Activated CD4-positive, CD25-positive, alpha-beta regulatory T cell (primary cell): ENCODE measurements at regions not wholly inside any gene's neighbourhood (a gene's known extent, or its start where the extent isn't known, plus 50 kb on each side); places are given as distances from the start of the nearest gene placed in this dataset.

Source experiments
- DNase-seq, 4 experiments: peaks; one replicate each; lab custom pipeline; 2025; lab: John Stamatoyannopoulos, UW

DNA sequence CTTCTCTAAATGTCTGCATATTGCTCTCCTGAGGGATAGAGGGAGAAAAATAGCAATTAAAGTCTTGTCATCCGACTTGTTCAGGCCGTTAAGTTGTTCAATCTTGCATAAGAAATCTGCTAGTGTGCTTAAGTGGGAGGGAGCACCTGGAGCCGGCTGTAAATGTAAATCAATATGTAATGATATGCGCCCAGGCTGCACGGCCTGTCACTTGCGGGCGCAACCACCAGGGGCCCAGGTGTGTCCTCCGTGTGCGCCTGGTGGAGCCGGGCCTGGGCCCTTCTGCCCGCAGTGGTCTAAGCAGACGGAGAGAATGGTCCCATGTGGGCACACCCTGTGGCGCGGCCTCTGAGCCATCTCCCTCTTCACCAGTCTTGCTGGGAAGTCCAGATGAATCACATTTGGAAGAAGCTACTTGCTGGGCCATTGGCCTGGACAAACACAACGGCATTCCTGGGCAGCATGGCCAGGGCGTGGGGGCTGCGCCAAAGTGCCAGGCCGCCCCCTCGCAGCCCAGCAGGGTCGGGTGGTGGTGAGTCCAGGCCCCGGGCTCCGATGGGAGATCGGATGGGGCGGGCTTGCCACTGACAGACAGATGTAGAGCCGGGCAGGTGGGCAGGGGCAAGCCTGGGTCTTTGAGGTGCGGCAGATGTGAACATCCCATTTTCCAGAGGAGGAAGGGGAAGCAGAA, 193.3 kb upstream of the C14orf180 start:
- DNase-seq: no peak

DNA sequence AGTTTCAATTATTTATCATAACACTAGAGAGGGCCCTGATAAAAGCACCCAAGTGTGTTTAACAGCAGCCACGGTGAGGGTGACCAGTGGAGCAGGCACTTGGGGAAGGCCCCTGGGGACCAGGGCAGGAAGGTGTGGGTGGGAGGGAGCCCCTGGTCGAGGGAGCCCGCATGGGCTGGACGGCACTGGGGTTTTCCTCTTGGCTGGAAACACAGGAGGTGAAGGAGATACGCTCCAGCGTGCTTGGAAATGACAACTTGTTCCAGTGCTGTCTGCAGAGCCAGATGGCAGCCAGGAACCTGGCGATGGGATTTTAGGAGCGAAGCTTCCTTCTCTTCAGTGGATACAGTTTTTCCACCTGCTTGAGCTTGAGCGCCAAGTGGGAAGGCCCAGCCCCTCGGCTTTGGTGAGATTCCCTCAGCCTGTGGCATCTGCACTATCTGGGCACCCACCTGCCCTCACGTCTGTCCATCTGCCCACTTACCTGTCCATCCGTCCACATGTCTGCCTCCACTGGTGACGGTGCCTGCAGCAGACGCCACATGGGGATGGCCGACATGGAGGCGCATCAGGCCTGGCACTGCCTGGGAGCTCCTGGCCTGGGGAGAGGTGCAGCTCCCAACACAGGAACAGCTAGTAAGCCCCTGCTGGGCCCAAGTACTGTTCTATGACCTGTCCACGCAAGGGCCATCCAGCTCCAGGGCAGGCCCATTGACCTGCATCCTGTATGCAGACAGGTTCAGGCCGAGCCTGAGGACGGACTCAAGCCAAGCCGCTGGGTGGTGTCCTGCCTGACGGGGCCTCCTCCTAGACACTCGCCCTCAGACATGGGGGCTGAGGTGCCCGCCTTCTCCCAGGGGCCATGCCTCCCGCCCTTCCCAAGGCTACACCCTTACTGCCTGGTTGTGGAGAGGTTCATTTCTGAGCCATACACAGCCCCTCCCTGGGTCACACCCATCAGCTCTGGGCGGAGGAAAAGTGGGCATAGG, 192.2 kb upstream of the C14orf180 start:
- no peak for DNase-seq

DNA sequence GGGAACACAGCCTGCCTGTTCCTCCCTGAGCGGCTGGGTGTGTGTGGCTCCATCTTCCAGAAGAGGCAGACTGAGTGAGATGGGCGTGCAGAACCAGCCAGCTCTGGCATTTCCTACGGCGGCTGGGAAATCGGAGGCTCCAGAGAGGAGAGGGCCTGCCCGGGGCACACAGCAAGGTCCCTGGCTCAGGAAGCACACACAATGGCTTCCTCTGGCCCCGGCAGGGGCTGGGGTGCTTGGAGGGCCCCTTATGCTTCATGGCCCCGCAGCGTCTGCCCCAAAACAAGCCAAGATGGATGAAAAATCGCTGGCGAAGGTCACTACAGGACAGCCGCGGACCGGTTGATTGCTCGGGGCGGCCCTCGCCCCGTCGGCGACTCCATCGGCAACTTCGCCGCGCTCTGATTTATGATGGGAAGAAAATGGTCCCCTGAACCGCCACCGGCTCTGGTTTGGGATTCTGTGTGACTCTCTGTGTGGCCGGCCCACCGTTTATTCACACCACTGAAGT, 191.5 kb upstream of the C14orf180 start:
- no peak for DNase-seq

DNA sequence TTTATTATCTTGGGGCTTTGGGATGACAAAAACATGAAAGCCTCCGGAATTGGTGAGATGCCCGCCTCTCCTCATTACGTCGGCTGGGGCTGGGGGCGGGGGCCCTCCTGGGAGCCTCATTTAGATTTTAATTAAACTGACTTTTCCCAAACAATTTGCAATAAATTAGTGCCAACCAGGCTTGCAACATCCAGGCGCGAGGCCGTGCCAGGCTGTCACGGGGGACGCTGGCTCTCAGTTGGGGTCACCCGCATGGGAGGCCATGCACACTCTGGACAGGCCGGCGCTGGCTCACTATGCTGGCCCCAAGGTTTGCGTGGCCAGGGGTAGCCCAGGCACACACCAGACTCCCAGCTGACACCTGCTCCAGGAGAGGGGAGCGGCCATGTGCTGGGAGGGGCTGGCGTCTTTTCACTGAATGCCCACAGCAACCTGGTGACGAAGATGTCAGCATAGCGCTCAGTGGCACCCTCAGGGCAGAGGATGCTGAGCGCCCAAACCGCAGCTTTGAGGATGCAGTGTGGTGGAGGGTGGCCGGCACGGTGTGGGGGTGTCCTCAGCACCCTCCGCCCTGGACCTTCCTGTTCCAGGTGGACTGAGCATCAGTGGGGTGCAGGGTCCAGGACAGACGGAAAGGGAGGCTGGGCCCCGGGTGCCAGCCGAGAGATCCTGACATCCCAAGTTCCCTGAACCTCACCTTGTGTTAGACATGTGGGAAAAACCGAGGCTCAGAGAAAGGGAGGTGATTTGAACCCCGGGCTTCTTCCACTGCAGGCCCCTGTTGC, 190.8 kb upstream of the C14orf180 start:
- DNase-seq: no peak

DNA sequence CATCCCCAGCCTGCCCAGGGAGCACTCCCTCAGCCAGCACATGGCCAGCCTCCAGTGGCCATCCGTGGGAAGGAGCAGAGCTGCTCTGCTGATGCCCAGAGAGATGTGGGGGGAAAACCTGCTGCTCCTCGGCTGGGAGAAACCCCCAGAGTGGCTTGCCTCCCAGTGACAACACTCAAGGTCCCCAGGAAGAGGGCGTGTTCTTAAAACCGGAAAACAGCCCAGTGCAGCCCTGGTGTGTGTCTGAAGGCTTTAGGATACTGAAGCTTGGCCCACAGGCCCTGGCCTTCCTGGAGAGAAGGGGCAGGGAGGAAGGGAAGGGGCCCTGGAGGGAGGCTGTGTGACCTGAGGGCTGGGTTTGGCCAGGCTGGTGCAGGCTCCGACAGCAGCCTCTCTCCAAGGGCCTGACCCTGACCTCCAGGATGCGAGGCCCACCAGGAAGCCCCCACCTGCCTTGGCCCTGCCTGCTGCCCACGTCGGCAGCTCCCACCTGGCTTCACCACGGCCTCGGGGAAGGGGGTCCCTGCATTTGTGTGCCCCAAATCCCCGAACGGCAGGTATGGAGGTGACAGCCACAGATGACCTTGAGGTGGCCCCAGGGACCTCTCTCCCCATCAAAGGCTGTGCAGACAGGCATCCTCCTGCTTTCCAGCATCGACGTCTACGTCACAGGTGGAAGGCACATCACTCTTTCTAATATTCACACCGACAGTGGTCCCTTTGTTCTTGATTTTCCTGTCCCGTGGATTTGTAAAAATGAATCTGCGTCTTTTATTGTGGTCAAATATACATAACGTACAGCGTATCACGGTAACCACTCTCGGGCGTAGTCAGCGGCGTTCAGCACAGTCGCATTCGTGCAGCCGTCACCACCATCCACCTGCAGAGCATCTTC, 190.0 kb upstream of the C14orf180 start:
- DNase-seq: no peak

DNA sequence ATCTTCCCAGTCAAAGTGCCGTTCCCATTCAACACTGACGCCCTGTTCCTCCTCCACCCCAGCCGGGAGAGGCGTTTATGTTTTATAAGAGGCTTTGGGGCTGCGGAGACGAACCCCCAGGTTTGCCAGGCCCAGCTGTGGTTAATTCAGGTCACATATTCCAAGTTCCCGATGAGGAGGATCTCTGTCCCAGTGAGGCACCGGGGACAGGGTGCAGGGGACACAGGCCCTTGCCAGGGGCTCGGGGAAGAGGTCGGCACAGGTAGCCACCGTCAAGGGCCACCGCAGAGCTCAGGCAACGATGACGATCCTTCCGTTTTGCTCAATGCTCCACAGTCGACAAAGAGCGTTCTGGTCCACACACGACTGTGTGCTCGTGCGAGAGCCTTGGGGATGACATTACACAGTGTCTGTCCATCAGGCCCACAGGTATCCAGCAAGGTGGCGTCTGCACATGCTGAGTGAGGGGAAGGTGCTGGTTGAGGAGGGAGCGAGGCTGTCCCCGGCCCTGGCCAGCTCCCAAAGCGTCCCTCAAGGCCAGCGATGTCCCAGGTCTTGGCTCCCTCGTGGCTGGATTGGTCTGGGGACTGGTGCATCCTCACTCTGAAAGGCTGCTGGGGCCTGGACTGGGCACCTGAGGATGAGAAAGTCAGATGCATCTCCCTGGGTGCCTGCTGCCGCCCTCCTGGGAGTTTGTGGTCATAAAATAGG, 189.2 kb upstream of the C14orf180 start:
- no peak for DNase-seq

DNA sequence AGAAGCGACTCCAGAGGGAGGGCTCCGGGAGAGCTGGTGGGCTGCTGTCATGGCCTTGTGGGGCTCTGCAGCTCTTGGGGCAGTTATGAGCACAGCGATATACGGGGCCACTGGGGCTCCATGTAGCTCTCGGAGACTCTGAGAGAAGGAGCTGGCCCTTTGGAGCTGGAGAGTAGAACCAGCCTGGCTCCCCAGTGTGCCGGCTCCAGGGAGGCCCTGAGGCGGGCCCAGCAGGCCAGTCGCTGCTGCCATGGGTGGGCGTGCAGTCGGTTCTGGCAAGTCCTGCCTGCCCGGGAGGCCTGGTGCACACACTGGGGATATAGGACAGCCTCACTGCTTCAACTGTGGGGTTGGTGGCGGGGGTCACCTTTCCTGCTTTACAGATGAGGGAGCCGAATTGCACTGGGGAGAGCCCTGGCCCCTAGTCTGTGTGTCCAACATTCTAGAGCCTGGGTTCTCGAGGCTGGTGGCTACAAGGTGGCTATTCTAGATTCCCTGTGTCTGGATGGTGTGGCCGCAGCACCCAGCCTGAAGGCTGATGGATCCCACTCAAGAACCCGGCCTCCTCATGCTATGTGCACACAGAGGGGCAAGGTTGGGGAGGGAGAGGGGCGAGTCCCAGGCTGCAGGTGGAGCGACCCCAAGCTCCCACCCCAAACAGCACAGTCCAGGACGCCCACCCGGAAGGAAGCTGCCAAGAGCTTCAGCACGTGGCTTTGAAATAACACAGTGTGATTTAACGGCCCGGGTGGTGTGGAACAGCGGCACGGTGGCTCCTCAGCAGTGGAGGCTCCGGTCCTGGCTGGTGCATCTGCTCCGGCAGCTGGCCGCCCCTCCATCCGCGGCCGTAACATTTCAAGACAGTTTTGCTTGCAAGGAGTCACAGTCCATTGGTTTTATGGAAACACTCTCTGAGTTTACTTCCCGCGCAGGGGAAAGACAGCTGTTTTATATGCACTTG, 188.3 kb upstream of the C14orf180 start:
- DNase-seq: no peak

DNA sequence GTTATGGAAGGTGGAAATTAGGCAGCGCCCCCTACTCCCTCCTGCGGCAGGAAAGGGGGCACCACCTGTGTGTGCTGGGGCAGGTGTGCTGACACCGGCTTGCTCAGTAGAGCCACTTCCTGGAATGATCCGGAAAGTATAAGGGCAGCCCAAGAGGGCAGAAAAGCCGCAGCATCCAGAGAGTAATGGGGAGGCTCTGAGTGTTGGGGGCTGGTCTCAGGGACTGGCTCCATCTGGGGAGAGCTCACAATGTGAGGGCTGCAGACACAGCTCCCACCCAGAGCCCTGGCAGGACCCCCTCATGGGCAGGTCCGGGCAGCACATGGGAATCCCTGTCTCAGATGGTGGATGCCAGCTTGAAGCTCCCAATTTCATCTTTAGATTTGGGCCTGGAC, 187.6 kb upstream of the C14orf180 start:
- DNase-seq: peak in 1 of 4 experiments; percentile 17

DNA sequence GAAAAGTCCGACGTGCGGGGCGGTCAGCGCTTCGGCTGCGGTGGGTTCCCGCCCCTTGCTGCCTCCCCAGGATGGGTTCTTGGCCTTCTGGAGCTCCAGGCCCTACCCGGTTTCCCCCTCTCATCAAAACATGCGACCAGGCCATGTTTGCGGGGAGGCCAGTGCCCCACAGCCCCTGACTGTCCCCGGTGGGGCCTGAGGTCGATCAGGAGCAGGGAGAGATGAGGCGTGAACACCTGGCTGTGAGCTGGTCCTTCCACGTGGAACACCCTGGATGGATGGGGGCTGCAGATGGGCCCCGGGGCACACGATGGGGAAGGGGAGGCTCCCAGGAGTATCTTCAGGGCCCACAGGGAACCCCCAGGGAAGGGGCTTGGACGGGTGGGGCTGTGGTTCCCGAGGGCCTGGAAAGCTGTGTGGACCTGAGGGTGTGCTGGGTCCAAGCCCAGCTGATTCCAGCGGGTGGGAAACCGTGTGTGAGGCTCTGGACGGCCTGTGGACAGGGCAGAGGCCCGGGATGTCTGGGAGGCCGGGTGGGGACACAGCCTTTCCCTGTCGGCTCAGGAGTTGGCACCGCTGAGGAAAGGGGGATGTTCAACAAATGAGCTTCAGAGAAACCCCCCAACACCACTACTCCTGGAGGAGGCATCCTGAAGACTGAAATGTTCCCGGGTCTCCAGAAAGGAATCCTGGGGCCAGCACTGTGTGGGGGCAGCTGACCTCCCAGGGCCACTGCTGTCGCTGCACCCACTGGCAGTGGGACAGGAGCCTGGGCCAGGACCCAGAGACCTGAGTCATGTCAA, 187.0 kb upstream of the C14orf180 start:
- no peak for DNase-seq

DNA sequence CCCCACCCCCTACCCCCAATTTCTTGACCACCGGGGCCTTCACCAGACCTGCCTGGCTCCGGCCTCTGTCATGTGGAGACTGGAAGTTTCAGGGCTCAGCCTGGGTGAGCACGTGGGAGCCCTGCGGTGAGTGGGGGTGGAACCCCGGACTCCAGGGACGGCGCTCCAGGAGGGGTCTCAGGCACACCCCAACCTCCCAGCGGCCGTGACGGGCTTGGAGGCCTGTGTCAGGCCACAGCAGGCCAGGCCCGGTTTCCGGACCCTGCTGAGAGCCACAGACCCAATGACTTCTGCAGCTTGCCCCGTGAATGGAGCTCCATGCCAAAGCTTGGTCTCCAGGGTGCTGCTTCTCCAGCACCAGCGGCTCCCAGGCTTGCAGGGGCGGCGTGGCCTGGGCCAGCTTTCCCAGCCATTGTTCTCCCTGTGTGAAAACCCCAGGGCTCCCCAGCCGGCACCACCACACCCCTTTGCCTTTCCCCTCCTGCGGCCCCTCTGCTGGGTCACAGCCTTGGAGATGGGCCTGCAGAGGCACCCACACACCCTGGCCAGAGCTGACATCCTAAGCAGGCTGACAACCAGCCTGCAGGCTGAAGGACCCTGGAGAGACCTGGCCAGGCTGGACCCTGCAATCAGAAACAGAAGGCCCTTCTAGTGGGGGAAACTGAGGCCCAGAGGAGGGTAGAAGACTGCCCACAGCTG, 186.2 kb upstream of the C14orf180 start:
- no peak for DNase-seq

DNA sequence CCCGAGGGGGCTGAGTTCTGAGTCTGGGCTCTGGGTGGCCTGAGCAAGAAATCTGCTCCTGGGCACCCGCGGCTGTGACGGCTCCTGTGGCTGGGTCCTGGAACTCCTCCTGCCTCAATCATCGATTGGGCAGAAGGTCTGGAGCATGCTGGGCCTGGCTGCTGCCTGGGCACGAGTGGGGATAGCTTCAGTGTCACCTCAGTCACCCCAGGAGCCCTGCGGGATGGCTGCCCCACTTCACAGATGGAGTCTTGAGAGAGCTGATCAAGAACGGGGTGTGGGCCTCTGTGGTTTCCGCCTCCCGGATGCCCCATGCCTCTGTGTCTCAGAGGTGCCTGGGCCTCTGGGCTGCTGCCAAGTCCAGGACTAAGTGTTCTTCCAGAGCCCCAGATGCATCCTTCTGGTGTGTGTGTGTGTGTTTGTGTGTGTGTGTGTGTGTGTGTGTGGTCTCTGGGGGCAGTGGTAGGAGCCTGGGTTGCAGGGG, 185.6 kb upstream of the C14orf180 start:
- peak in 2 of 4 experiments; percentile 54 to 72 for DNase-seq

DNA sequence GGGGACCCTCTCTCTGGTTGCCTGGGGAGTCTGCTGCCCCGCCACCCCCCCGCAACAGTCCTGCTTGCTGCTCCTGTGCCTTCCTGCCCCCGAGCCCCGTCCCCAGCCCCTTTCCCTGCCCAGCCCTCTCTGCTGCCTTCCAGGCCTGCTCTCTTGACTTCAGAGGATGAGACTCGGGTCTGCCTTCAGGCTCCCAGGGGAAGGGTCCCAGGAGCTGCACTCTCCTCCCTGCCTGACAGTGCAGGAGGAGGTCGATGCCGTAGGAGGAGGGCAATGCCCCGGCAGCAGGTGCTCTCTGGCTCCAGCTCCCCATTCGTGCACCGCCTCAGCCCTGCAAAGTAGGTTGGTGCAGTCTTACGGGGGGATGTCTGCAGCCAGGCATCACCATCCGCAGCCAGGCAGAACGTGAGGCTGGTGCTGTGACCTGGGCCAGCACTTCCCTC, 185.1 kb upstream of the C14orf180 start:
- DNase-seq: no peak

DNA sequence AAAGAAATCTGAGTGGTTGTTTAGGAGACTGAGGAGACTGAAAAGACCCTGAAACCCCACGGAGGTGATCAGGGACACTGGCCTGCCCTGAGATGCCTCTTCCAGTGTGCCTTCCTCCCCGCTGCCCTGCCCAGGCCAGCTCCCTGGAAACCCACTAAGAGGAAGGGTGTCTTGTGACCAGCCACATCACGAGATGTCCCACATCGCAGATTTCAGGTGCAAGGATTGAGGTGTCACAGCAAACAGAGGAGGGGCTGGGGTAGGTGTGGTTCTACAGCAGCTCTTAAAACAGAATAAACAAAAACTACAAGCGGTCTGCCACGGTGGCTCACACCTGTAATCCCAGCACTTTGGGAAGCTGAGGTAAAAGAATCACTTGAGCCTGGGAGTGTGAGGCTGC, 184.3 kb upstream of the C14orf180 start:
- no peak for DNase-seq

DNA sequence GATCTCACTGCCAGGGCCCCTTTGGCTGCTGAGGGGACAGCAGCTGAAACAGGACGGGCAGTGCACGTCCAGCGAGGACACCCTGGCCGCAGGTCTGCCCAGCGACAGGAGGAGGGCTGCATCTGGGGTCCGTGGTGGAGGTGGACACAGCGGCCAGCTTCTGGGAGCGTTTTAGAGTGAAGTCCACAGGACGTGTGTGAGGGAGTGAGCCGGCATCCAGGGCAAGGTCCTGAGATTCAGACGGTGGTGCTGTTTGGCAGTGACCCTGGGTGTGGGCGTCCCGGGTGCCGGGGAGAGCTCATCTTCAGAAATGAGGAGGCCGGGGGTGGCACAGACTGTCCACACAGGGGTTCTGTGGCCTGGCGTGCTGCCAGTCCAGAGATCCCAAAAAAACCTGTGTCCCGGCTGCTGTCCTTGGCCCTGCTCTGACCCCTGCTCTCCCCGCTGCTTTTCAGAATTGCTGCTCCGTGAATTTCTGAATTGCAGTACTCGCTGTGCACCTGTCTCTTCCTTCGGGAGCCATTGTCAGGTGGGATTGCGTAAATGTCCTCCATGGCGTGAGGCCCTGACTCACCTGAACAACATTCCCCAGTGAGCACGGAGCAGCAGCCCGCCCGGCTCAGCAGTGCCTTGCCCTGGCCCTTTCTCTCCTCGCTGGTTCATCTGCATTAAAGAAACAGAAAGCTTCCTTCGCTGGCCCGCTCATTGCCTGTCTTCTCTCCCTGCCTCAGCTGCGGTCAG, 183.5 kb upstream of the C14orf180 start:
- no peak for DNase-seq

DNA sequence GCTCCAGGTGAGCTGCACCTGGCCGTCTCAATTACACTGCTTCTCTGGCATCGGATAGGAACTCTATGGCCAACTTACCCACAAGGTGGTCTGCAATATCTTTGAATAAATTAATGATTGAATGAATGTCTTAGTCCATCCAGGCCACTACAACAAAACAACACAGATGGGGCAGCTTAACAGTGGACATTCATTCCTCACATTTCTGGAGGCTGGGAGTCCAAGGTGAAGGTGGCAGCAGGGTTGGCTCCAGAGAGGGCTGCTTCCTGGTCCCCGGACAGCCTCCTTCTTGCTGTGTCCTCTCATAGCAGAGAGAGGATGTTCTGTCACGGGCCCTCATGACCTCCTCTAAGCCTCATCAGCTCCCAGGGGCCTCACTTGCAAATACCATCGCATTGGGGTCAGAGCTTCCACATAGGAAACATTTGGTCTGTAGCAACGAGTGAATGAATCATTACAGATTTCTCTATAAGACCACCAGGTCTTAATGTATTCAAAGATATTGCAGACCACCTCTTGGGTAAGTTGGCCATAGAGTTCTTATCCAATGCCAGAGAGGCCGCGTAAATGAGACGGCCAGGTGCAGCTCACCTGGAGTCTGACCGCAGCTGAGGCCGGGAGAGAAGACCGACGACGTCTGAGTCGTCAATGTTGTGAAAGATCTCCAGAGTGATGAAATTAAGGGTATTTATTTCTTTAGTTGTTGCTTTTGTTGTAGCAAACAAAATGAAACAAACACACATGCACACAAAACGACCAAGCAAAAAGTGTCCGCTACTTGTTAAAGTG, 182.7 kb upstream of the C14orf180 start:
- DNase-seq: no peak

DNA sequence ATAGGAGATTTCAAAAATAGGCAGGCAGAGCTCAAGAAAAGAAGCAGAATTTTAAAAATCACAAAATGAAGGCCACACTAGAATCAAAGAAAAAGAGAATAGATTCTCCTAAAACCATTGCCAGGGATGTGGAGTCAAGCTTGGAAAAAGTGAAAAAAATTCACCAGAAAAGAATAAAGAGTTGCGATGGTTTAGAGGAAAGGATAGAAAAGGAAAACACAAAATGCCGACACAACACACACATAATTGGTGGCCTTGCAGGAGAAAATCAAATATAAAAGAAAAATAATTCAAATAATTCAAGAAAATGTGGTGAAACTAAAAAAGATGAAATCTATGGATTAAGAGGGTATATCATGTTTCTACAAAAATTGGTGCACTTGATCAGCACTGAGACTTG, 181.6 kb upstream of the C14orf180 start:
- DNase-seq: no peak
